GM21381 (cell line): ENCODE measurements at regions not wholly inside any gene's neighbourhood (a gene's known extent, or its start where the extent isn't known, plus 50 kb on each side); places are given as distances from the start of the nearest gene placed in this dataset.
"Not testable (repeated sequence)": the region's sequence is repeated elsewhere in the genome, so short reads cannot be mapped to it uniquely, and the experiment has no call there.

Experiments used
- ATAC-seq: cut with Tn5 transposase; IDR thresholded peaks from one replicate; pipeline ENCODE4 v1.9.1; 2021; ENCODE audit warnings: mild to moderate bottlenecking, moderate library complexity; ENCODE audit not compliant: unreplicated experiment

DNA sequence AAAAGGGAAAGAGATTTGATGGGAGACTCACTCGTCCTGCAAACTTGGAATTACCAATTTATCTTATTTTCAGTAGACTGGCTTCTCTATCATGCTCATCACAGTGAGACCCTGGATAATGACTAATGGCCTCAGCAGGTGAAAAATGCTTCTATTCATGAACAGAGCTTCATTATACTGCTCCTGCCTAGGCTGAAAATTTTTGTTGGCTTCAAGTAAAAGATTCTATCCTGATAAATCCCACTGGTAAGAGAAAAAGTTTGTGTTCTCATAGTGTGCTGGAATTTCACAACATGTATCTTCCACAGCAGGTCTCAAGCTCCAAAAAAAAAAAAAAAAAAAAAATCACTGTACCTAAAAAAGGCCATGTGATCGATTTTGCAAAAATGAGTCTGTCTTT is 329.3 kb upstream of the FZD8 start:
- no peak for ATAC-seq

DNA sequence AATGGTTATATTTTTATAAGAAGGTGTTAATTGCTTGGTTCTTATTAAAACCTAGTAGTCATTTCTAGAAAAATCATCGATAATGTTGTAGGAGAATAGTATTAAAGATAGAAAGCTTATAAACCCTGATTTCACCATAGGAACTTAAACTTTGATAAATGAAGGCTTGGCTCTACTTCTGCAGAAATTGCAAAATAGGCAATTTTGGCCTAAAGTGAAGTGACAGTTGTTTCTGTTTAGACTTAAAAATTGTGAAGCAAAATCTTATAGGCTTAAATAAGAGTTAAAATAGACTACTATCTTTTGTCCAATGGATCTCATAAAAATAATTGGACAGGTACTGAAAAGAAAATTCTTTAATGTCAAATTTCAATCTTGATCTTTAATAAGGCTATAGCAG is 321.6 kb upstream of the FZD8 start:
- ATAC-seq = no peak

DNA sequence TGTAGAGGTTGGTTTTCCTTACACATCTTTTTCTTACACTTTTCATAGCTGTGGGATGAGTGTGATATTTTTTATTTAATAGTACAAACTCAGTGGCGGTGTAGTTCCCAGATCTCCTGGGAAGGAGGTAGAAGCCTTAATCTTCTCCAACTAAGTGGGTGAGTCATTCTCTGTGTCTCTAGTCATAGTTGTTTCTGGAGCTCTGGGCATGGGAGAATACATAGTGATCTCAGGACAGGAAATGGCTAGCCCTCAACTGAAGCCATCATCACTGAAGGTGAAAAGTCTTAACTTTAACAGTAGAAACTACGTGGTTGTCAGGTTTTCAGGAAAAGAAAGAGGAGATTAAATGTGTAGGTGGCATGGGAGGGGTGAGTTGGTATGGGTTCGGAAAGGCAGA is 319.4 kb upstream of the FZD8 start:
- ATAC-seq = no peak

DNA sequence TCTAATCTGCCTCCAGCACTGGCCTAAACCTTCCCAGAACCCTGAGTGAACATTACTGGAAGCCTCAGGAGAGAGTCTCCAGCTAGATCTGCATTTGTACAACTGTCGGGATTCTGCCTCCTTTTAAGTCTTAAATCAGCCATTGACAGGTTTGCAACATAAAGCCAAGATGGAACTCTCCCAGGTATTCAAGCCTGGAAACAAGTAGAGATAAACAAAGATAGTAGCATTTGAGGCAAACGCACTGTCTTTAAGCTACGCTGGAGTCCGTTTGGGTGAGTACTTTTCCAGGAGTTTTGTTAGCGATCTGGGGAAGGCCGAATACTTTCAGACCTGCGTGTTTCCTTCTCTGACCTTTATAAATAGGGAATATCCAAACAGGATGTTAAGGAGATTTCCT is 317.2 kb upstream of the FZD8 start:
- ATAC-seq = no peak

DNA sequence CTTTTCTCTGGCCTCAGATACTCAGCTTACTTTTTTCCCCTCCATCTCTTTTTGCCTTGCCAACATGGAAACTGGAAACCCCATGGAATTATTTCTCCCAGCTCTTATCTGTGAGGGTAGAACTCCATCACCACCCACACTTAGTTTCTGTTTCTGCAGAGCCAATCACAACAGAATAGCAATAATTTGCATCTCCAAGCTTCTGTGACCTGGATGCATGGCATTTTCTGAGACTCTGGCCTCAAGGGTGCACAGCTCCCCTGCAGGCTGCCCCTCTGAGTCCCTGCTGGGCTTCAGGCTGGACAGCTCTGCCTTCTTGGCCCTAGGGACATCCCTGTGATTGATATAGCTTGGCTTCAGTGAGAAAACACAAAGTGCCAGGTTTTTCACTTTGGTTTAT is 316.5 kb upstream of the FZD8 start:
- not testable (repeated sequence) for ATAC-seq

DNA sequence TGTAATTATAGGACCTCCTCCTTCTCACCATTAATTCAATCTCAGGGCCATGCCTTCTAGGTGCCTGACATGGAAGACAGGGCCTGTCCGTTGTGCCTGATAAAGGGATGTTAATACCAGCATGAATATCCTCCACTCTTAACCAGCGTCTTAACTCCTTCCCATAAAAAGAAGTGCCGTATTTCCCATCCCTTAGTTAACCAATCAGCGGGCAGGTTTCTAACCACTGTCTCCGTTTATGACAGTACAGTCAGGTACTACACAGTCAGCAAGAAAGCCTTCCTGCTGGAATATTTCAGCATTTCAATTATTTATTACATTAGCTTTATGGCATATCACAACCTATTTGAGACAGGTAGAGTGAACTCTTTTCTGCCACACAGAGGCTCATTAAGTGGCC is 308.6 kb upstream of the FZD8 start:
- no peak for ATAC-seq

DNA sequence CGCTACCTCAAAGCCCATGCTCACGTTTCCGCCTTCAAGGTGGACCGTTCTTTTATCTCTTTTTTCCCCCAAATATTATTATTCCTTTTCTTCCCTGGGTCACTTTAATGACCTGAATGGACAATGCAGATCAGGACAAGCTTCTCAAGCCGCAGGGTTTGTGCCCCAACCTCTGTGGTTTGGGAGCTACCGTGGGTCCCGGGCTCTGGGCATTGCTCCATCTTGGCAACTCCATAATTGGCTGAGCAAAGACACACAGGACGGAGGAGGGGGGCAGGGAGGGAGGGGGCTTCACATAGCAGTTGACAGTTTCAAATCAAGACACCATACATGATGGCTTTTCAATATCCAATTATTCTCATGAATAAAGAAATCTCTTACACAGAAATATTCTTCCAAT is 308.1 kb upstream of the FZD8 start:
- ATAC-seq = no peak

DNA sequence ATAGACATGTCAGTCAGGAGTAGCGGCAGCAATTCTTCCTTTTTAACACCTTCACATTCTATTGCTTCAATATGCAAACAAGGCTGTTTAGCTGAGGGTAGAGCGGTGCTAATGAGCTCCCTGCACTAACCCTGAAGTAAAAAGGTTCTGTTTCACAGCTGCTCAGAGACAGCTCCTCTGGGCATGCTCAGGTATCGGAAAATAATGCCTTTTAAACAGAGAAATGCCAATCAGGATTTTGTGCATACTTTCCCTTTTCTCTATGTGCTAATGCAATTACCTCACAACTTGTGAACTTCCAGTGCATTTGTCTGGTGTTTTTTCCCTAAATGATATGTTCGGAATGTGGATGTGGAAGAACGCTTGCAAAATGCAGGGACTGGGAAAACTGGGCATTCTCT is 307.7 kb upstream of the FZD8 start:
- ATAC-seq = no peak

DNA sequence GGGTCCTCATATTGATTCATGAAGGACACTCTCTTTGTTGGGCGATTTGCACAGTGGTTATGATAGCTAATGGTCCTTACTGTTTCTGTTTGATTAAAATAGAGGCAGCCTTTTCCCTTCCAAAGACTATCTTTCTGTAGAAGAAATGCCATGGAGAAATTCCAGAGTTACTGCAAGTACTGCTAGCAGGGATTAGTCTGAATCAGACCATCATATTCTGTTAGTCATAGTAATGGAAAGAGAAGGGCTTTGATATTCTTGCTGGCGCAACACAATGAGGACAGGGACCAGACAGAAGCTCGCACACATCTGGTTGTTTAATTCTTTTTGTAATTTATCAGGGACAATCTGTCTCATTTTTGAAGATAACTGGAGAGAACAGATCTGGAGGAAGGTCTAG is 304.5 kb upstream of the FZD8 start:
- ATAC-seq = no peak

DNA sequence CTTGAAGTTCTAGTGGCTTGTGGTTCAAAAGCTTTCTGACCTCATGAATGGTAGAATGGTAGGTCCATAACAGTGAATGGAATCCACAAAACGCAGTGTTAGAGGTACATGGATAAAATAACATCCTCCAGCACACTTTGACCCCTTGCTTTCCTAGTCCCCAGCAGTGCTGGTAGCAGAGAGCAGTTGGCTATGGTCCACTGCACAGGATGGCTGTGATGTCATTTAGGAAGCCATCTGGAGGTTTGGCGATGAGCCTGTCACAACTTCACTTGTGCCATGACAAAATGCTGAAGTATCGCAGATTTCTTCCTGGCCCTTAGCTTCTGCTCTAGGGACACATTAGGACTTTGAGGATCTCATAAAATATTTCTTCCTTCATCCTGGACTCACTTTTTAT is 300.0 kb upstream of the FZD8 start:
- ATAC-seq = no peak

DNA sequence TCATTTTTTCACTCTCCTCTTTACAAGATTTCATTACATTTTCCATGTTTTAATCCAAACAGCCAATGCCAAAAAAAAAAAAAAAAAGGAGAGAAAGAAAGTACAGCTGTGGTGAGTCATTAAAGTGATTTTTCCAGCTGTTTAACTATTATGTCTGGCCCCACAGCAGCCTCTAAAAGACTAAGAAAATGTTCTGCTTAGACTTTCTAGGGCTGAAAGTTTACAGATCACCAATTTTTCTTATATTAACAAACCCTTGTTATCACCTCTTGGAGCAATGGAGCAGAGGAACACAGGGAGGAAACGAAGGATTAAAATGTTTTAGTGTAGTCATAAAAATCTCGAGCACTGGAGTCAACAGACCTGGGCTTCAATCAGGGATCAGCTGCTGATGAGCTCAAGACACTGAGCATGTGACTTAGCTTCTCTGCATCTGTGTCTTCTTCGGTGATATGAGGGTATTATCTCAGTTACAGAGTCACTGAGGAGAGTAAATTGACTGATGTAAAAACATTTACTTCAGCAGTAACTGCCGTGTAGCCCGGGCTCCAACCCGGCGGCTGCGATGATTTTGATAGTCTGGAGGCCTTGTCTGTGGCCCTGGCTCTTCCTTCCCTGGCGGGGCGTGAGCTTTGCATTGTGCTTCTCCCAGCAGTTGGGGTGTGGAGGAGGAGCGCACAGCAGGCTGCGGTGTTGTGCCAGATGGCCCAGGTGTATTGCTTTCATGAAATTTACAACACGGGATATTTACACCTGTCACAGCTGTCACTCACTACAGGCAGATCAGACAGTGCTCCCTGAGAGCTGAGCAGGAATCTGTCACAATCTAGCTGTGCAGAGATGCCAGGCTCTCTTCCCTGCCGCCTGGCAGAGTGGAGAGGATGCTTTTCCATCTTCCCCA is 298.3 kb upstream of the FZD8 start:
- ATAC-seq = no peak

DNA sequence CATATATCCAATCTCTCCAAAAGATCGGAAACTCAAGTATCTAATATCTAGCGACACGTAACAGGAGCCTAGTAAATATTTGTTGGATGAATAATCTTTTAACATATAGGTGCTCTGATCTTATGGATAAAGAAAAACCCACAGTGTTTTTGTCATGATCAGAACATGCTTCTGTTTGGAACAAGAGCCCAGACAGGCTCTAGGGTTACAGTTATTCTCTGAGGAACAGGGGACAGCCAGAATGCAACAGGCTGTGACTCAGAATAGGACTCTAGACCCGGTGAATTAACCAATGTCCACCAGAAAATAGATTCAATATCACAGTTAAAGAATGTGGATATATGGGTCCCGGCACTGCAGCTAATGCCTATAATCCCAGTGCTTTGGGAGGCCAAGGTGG is 296.1 kb upstream of the FZD8 start:
- no peak for ATAC-seq

DNA sequence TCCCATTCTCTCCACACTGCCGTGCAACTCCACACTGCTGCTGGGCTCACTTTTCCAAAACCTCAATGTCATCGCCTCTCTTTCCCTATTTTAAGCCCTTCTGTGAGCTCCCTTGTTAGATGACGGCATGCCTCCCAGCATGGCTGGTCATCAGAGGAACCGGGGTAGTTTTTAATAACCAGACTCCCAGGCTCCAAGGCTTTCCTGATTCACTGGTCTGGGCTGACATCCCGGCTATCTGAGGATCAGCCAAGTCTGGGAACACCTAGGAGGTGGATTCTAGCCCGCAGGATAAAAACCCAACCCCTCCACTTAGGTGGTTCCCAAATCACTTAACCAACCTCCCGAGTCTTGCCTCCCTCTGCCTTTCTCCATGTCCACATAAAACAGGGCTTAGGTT is 295.4 kb upstream of the FZD8 start:
- ATAC-seq = no peak

DNA sequence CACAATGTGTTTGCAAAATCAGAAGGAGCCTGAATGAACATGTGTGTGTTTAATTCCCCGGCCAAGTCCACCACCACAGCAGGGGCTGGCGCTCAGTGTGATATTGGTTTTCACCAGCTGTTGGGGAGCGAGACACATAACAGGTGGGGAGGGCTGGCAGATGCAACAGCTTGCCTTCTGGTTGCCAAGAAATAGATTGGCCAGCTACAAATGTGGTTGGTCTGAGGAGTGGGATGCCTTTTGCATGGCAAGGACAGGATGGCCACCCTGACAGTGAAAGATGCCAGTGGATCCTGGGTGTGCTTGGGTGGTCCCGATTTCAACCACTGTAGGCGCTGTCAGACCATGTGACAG is 292.5 kb upstream of the FZD8 start:
- ATAC-seq = no peak

DNA sequence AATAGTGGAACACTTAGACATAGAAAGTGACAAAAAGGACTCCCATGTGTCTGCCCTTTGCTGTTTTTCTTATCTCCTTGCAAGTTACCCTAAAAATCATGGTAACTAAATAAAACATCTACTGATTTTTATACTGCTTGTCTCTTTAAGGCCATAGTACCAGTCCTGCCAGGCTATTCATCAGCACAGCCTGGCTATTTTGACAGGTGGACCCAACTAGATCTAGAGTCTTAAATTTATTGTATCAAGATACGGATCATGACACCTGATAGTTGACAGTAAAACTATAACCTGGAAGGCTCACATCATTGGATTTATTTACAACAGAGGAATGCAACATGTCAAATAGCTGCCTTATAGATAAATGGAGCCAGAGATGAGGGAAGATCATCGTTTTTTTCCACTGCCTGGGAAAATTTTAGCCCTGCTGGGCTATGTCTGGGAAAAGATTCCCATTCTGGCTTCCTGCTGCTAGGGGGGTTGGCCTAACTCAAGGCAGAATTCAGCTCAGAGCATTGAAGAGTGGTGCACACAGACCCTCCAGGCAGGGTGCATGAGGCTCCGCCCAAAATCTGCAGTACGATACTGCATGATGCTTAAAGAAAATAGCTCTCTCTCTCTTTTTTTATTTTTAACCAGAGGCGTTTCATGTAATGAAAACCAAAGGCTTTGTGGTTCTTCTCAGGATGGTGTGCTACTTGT is 292.0 kb upstream of the FZD8 start:
- no peak for ATAC-seq

DNA sequence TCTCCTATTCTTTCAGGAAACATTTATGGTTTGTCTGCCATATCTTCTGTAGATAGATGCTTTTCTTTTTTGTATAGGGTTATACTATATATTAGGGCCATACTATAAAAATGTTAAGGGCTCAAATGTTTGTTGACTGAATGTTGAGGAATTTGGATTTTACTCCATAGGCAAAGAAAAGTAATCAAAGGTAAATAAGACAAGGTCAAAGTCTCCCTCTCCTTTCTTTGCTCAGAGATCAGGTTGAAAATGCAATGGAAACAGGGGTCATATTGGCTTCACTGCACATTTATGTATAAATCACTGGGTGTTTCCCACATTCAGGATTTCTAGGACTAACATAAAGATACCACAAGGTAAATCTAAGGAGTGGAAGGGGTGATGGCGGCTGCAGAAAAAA is 291.4 kb upstream of the FZD8 start:
- ATAC-seq = no peak

DNA sequence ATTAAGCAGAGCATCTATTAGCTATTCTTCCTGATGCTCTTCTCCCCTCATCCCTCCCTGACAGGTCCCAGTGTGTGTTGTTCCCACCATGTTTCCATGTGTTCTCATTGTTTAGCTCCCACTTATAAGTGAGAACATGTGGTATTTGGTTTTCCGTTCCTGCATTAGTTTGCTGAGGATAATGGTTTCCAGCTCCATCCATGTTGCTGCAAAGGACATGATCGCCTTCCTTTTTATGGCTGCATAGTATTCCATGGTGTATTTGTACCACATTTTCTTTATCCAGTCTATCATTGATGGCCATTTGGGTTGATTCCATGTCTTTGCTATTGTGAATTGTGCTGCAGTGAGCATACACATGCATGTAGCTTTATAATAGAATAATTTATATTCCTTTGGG is 287.9 kb upstream of the FZD8 start:
- ATAC-seq = not testable (repeated sequence)

DNA sequence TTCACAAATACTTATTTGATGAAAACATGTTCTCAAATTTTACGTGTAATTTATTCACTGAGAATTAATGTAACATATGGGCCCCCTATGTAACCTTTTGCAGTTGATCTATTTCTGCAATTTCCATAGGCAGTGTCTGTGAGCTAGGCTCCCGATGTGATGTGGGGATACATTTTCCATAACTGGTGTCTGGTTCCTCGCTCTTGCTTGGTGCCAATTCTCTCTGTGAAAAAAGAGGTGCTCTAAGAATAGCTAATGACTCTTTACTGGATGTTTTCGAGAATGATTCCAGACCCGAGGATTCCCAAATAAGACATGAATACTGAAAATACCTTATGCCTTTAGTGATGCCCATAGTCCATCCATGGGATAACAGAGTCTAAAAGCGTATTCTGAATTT is 286.7 kb upstream of the FZD8 start:
- ATAC-seq = no peak

DNA sequence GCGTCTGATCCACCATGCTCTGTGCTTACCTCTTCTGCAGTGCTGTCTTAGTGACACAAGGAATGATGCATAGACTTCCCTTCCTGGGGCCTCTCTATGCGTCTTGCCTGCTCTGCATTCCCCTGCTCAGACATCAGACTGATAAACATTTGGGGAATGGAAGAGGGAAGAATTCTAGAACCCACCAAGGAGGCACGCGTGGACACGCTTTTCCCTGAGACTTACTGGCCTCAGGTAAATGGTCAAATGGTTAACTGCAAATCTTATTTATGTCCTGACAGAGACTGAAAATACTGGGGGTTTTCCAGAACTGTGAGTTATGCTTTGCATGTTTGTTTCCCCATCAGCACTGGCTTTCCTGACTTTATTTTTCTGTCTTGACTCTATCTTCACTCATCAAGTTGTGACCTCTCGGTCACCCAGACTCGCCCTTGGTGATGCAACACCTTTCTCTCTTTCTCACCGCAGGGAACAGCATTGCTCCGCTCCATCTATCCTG is 285.9 kb upstream of the FZD8 start:
- ATAC-seq = no peak

DNA sequence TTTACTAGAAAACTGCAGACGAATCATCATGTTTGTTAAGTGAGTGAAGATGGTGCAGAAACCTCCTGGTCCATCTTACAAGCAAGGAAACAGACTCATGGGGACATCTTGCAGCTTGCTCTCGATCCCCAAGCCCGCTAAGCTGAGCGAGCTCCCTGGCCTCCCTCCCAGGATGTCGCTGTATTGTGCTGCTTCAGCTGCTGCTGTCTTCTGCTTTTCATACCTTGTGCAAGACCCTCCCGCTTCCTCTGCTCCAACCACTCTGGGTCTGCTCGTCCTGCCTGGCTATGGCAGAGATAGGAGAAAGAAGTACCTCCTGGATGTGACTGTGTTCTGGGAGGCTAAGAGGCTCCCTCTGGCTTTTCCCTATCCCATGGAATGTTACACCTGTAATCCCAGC is 285.2 kb upstream of the FZD8 start:
- ATAC-seq = no peak

DNA sequence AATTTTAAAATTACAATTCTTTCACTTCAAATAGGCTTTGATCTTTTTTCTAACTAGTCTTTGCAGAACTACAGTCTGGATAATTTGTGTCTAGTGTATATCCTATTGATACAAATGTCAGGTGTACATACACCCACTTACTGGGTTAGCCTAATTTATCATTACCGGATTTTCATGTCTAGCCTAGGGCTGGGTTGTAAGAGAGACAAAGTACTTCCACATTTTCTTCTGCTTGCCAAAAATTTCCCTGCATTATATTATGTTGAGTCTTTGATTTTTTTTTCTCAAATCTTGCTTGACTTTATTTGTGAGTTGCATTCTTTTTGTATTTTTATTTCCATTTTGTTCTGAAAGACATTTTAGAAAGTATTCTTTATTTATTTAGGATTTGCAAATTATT is 284.8 kb upstream of the FZD8 start:
- ATAC-seq = no peak

DNA sequence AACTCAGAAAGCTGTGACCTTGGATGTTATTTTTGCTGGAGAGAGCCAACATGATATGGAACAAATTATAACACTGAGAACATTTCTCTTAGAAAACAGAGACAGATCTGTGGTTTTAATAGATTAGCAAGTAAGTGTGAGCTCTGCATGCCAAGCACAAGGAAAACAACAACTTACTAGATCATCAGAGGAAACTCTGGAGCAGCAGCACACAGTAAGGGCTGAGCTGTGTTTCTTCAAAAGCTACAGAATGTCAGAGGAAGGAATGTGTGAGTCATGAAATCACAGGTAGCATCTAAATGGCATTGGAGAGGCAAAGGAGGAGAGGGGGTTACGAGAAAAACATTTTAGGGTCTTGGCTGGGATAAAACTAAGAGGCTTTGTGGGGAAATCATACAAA is 283.4 kb upstream of the FZD8 start:
- no peak for ATAC-seq
